ENCODE measurements at regions not wholly inside any gene's neighbourhood (a gene's known extent, or its start where the extent isn't known, plus 50 kb on each side); places are given as distances from the start of the nearest gene placed in this dataset.

DNA sequence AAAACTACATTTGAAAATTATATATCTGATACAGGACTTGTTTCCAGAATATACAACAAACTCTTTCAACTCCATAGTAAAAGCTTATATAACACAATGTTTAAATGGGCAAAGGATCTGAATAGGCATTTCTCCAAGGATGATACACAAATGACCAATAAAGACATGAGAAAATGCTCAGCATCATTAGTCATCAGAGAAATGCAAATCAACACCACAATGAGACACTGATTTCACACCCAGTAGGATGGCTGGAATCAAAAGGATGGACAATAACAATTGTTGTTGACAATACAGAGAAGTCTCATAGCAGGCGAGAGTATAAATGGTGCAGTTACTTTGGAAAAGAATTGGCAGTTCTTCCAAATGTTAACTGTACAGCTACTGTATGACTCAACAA, 394.9 kb downstream of the BCL11B start:
- ATAC-seq (replicated peaks; ENCODE audit: extremely low read depth, poor library complexity, severe bottlenecking) (no peak), DNase-seq (ENCODE audit: low spot score in 2 of 2) (no peak)
- H3K36me3 Mint-ChIP-seq (ENCODE audit: insufficient read depth) = no peaks in the 10 kb centered on the region
- peaks cover 7% of the 10 kb centered on the region for H3K4me1 Mint-ChIP-seq
- no peak overlapping the region for H3K27ac Mint-ChIP-seq (ENCODE audit: low read depth)
- H3K4me3 Mint-ChIP-seq = no peak overlapping the region
- no peaks in the 10 kb centered on the region for H3K27me3 Mint-ChIP-seq
- peaks cover 8% of the 10 kb centered on the region for H3K9me3 Mint-ChIP-seq

DNA sequence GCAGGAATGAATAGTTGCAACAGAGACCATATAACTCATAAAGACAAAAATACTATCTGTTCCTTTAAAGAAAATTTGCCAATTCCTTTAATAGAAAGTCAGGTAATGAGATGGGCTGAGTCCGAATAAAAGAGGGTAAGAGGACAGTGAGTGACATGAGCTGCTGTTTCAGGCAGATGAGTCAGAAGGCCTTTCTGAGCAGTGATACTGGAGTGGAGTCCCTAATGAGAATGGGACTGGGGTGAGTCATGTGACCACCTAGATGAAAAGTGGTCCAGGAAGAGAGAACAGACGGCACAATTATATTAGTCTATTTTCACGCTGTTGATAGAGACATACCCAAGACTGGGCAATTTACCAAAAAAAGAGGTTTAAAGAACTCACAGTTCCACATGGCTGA, 393.7 kb downstream of the BCL11B start:
- DNase-seq (ENCODE audit: low spot score in 2 of 2) (no peak), ATAC-seq (replicated peaks; ENCODE audit: extremely low read depth, poor library complexity, severe bottlenecking) (no peak)
- H3K27ac Mint-ChIP-seq (ENCODE audit: low read depth) = no peak overlapping the region
- no peak overlapping the region for H3K4me3 Mint-ChIP-seq
- H3K36me3 Mint-ChIP-seq (ENCODE audit: insufficient read depth) = no peaks in the 10 kb centered on the region
- H3K9me3 Mint-ChIP-seq = peaks cover 8% of the 10 kb centered on the region
- H3K27me3 Mint-ChIP-seq = no peaks in the 10 kb centered on the region
- peaks cover 3% of the 10 kb centered on the region for H3K4me1 Mint-ChIP-seq

DNA sequence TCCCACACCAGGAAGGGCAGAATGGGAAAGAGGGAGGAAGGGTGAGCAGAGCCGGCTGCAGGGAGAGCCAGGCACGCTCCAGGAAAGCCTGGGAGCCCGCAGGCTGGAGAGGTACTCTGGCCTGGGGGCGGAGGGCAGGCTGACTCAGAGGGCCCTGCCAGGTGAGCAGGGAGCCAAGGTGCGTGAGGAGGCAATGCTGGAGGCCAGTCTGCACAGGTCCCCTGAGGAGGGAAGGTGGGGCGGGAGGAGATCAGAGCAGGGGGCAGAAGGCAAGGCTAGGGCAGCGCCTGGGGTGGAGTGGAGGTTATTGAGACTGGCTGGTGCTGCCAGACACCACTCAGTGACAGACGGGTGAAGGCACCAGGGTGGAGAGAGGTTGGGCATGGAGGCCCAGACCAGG, 385.0 kb downstream of the BCL11B start:
- no peak overlapping the region for H3K27ac Mint-ChIP-seq (ENCODE audit: low read depth)
- H3K36me3 Mint-ChIP-seq (ENCODE audit: insufficient read depth) = no peaks in the 10 kb centered on the region
- H3K9me3 Mint-ChIP-seq = no peaks in the 10 kb centered on the region
- DNase-seq (ENCODE audit: low spot score in 2 of 2) (no peak), ATAC-seq (replicated peaks; ENCODE audit: extremely low read depth, poor library complexity, severe bottlenecking) (no peak)
- peaks cover 4% of the 10 kb centered on the region for H3K4me1 Mint-ChIP-seq
- no peak overlapping the region for H3K4me3 Mint-ChIP-seq
- H3K27me3 Mint-ChIP-seq = no peaks in the 10 kb centered on the region

DNA sequence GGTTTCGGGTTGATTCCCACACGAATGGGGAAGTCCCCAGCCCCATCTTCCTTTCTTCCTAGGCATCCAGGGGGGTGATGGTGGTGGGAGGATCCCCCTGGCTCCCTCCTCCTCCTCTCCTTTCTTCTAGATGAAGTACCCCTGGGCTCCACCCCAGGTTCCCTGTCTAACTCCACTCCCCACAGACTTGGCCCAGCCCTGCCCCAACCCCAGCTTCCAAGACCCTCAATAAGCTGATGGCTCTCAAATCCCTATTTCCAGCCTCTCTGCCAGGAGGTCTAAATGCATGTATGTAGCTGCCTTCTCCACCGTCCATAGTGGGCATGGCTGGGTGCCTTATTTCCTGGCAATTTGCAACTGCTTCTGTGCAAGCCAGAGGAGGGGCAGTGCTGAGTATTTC, 383.7 kb downstream of the BCL11B start:
- Mint-ChIP-seq H3K4me3 (no peak overlapping the region), H3K9me3 (no peaks in the 10 kb centered on the region), H3K4me1 (peaks cover 4% of the 10 kb centered on the region), H3K27ac (ENCODE audit: low read depth) (no peak overlapping the region), H3K27me3 (no peaks in the 10 kb centered on the region), H3K36me3 (ENCODE audit: insufficient read depth) (no peaks in the 10 kb centered on the region)
- ATAC-seq (replicated peaks; ENCODE audit: extremely low read depth, poor library complexity, severe bottlenecking) = no peak
- no peak for DNase-seq (ENCODE audit: low spot score in 2 of 2)

DNA sequence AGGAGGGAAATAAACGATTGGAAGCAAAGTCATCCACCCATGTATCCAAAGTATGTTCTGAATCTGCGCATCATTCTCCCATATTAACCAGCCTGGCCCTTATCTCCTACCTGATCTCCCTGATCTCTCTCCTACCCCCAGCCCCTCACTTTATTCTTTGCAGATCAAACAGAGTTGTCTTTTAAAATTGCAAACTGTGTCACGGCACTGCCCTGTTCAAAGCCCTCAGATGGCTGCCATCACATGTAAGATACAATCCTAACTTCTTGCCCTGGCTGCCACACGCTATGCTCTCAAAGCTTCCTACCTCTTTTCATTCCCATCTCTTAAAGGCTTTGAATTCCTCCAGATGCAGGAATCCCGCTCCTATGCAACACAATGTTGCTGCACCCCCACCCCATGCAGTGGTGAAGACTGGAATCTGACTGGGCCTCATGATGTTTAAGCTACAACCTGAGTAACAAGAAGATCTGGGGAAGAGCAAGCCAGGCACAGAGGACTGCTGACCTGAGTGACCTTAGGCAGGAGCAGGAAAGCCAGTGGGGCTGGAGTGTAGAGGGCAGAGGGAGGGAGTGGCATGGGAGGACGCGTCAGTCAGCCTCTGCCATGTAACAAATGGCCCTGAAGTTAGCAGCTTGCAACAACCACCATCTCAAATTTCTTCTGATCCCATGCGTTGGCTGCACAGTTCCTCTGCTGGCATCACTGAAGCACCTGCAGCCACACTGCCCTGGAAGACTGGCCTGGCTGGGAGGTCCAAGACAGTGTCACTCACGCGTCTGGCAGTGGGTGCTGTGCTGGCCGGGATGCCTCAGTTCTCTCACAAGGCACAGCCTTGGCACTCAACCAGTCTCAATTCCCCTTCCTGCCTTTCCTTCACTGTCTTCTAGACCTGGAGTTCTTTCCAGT, 382.8 kb downstream of the BCL11B start:
- Mint-ChIP-seq H3K4me3 (no peak overlapping the region), H3K9me3 (no peaks in the 10 kb centered on the region), H3K36me3 (ENCODE audit: insufficient read depth) (no peaks in the 10 kb centered on the region), H3K4me1 (peaks cover 4% of the 10 kb centered on the region), H3K27me3 (no peaks in the 10 kb centered on the region), H3K27ac (ENCODE audit: low read depth) (no peak overlapping the region)
- ATAC-seq (replicated peaks; ENCODE audit: extremely low read depth, poor library complexity, severe bottlenecking) = no peak
- no peak for DNase-seq (ENCODE audit: low spot score in 2 of 2)

DNA sequence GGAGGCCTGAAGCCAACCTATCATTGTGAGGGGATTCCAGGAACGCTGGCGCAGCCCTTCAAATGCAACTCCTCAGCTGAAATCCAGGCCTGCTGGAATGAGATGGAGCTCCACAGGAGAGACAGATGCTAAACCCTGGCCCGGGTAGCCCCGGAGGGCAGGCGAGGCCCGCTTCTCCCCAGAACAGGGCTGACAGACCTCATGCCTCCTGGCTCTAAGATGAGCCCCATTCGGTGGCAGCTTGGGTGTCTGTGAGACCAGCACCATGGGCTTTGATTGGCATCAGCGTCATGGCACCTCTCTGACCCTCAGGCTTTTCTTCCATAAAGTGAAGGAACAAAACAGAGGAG, 382.2 kb downstream of the BCL11B start:
- Mint-ChIP-seq H3K4me3 (no peak overlapping the region), H3K27ac (ENCODE audit: low read depth) (no peak overlapping the region), H3K9me3 (no peaks in the 10 kb centered on the region), H3K4me1 (peaks cover 4% of the 10 kb centered on the region), H3K36me3 (ENCODE audit: insufficient read depth) (no peaks in the 10 kb centered on the region), H3K27me3 (no peaks in the 10 kb centered on the region)
- no peak for DNase-seq (ENCODE audit: low spot score in 2 of 2)
- ATAC-seq (replicated peaks; ENCODE audit: extremely low read depth, poor library complexity, severe bottlenecking) = no peak

DNA sequence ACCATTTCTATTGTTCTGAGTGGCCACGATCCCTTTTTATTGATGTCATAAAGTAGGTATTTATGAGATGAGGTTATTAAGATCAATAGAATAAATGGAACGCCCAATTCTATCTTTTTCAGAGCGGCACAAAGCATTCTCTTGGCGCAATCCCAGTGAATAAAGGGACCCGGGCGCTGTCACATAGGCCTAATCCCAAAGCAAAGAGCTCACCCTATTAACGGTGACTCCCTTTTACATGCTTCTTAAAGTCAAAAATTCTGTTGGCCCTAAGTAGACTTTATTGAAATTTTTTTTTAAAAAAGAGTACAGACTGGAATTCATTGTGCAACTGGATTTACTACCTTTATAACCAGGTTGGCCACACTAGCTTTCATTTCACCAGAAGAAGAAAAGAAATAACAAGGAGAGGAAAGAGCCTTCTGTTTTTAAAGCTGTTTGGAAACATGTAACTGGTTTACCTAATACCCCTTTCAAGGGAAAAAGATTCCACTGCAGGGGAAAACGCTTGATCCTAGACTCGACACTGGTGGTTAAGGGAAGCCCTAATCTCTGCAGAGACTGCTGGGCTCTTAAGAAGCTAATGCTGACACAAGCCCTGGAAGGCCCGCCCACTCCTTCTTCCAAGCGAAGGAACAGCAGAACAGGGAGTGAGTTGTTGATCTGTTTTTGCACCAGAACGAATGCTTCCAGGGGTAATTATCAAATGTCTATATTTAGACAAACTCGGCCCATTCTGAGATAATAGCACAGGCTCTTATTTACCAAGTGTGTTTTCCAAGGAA, 381.2 kb downstream of the BCL11B start:
- H3K27me3 Mint-ChIP-seq = no peaks in the 10 kb centered on the region
- ATAC-seq (replicated peaks; ENCODE audit: extremely low read depth, poor library complexity, severe bottlenecking) = no peak
- H3K4me1 Mint-ChIP-seq = peaks cover 4% of the 10 kb centered on the region
- no peaks in the 10 kb centered on the region for H3K36me3 Mint-ChIP-seq (ENCODE audit: insufficient read depth)
- H3K9me3 Mint-ChIP-seq = no peaks in the 10 kb centered on the region
- H3K4me3 Mint-ChIP-seq = no peak overlapping the region
- DNase-seq (ENCODE audit: low spot score in 2 of 2) = no peak
- no peak overlapping the region for H3K27ac Mint-ChIP-seq (ENCODE audit: low read depth)

DNA sequence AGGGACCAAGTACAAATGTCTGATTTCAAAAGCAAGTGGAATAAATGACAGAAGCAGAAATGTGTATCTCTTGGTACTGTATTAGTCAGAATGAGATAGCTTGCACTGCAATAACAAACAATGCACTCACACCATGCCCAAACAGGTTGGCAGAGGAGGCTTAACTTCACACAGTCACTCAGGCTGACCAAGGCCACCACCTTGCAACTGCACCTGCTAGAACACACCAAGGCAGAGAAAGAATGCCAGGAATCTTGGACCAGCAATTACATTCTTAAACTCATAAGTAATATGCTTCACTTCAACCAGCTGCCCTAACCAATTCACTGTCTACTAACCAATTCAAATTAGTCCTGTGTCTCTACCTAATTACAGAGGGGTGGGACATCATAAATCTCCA, 378.3 kb downstream of the BCL11B start:
- H3K9me3 Mint-ChIP-seq = no peaks in the 10 kb centered on the region
- ATAC-seq (replicated peaks; ENCODE audit: extremely low read depth, poor library complexity, severe bottlenecking) (no peak), DNase-seq (ENCODE audit: low spot score in 2 of 2) (no peak)
- no peak overlapping the region for H3K27ac Mint-ChIP-seq (ENCODE audit: low read depth)
- no peaks in the 10 kb centered on the region for H3K27me3 Mint-ChIP-seq
- H3K4me3 Mint-ChIP-seq = no peak overlapping the region
- no peaks in the 10 kb centered on the region for H3K4me1 Mint-ChIP-seq
- H3K36me3 Mint-ChIP-seq (ENCODE audit: insufficient read depth) = no peaks in the 10 kb centered on the region

DNA sequence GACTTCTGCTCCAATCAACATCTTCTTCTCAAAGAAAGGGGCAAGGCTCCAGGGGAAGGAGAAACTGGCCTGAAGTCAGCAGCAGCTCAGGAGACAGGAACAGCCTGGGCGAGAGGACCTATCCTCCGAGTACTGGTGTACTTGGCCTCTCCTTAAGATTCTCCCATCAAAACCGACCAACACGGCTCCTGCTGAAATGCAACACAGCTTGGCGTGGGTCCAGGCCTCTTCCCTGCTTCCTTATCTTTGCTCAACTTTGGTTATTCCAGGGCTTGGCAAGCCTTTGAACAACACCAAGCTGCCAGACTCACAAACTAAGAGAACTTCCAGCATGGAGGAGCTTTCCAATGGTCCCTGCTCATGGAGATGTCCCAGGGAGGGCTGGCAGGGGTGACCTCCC, 377.4 kb downstream of the BCL11B start:
- Mint-ChIP-seq H3K4me3 (no peak overlapping the region), H3K9me3 (no peaks in the 10 kb centered on the region), H3K4me1 (no peaks in the 10 kb centered on the region), H3K36me3 (ENCODE audit: insufficient read depth) (no peaks in the 10 kb centered on the region), H3K27ac (ENCODE audit: low read depth) (no peak overlapping the region), H3K27me3 (no peaks in the 10 kb centered on the region)
- no peak for DNase-seq (ENCODE audit: low spot score in 2 of 2)
- ATAC-seq (replicated peaks; ENCODE audit: extremely low read depth, poor library complexity, severe bottlenecking) = no peak

DNA sequence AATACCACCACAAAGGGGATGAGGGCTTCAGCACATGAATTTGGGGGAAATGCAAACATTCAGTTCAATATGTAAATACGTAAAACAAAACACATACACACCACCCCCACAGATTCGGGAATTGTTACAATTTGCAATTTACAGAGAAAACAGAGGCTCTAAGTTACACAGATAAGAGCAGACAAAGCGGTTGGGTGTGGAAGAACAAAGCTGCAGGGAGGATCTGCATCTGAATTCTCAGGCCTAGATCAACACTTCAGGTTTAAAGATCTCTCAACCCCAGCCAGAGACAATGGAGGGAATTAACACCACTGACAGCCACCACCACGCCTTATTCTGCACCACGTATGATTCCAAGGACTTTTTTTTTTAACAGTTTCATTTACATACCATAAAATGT, 375.5 kb downstream of the BCL11B start:
- ATAC-seq (replicated peaks; ENCODE audit: extremely low read depth, poor library complexity, severe bottlenecking) (no peak), DNase-seq (ENCODE audit: low spot score in 2 of 2) (no peak)
- H3K4me3 Mint-ChIP-seq = no peak overlapping the region
- no peaks in the 10 kb centered on the region for H3K4me1 Mint-ChIP-seq
- no peaks in the 10 kb centered on the region for H3K9me3 Mint-ChIP-seq
- no peak overlapping the region for H3K27ac Mint-ChIP-seq (ENCODE audit: low read depth)
- H3K36me3 Mint-ChIP-seq (ENCODE audit: insufficient read depth) = no peaks in the 10 kb centered on the region
- H3K27me3 Mint-ChIP-seq = no peaks in the 10 kb centered on the region

DNA sequence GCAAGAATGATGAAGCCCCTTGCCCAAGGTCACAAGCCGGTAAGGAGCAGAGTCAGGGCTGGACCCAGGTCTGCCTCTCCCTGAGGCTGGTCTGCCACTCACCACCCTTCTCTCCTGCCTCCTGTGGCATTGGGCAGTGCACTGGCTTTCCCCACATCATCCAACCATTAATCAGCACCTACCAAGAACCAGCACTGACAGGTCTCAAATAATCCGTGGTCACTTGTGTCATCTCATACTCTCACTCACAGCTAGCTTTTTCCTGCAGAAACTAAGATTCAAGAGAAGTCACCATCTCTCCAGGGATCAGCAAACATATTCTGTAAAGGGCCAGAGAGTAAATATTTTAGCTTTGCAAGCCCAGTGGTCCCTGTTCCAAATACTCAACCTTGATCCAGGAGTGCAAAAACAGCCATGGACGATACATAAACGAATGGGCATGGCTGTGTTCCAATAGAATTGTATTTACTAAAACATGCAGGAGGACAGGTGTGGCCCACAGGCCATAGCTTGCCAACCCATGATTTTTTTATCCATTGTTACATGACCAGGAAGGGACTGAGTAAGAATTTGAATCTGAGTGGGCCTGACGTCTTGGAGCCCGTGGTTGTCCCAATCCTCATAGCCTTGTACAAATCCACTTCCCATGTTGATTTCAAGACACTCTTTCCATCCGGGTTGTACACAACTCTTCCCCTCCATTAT, 374.2 kb downstream of the BCL11B start:
- Mint-ChIP-seq H3K9me3 (no peaks in the 10 kb centered on the region), H3K4me1 (no peaks in the 10 kb centered on the region), H3K36me3 (ENCODE audit: insufficient read depth) (no peaks in the 10 kb centered on the region), H3K4me3 (no peak overlapping the region), H3K27ac (ENCODE audit: low read depth) (no peak overlapping the region), H3K27me3 (no peaks in the 10 kb centered on the region)
- no peak for ATAC-seq (replicated peaks; ENCODE audit: extremely low read depth, poor library complexity, severe bottlenecking)
- no peak for DNase-seq (ENCODE audit: low spot score in 2 of 2)

DNA sequence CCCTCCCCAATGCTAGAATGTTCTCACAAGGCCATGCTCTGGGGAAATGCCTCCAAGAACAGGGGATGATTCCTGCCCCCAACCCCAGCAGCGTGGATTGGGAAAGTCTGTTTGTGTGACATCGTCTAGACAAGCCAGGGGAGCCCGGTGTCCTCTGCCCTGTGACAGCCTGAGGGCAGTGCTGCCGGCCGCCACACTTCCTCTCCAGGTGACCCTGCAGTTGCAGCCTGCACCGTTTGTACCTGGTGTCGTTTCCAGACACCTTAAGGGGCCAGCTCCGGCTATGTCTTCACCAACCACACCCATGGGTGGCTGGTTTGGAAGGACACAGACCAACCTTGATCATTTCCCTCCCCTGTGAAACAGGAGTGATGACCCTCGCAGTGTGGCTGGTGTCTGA, 372.6 kb downstream of the BCL11B start:
- DNase-seq (ENCODE audit: low spot score in 2 of 2) (no peak), ATAC-seq (replicated peaks; ENCODE audit: extremely low read depth, poor library complexity, severe bottlenecking) (no peak)
- Mint-ChIP-seq H3K4me1 (no peaks in the 10 kb centered on the region), H3K36me3 (ENCODE audit: insufficient read depth) (no peaks in the 10 kb centered on the region), H3K4me3 (no peak overlapping the region), H3K27ac (ENCODE audit: low read depth) (no peak overlapping the region), H3K27me3 (no peaks in the 10 kb centered on the region), H3K9me3 (no peaks in the 10 kb centered on the region)

DNA sequence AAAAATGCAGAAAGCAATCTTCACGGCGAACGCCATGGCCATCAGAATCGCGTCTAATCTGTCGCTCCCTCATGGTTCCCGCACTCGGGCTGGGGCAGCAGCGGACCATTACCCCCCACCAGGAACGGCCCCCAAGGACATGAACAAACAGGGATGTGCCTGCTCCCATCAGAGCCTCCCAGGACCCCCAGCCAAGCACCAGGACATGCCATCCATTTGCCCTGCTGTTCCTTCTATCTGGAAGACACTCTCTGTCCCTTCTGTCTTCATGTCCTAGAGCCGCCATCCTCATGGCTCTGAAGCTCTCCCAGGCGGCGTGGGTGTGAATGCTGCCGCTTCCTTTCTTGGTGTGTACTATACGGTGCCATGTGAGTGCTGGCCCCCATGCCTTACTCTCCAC, 371.8 kb downstream of the BCL11B start:
- DNase-seq (ENCODE audit: low spot score in 2 of 2) (no peak), ATAC-seq (replicated peaks; ENCODE audit: extremely low read depth, poor library complexity, severe bottlenecking) (no peak)
- no peaks in the 10 kb centered on the region for H3K36me3 Mint-ChIP-seq (ENCODE audit: insufficient read depth)
- H3K4me3 Mint-ChIP-seq = no peak overlapping the region
- H3K27ac Mint-ChIP-seq (ENCODE audit: low read depth) = no peak overlapping the region
- no peaks in the 10 kb centered on the region for H3K4me1 Mint-ChIP-seq
- no peaks in the 10 kb centered on the region for H3K9me3 Mint-ChIP-seq
- H3K27me3 Mint-ChIP-seq = no peaks in the 10 kb centered on the region

All from central memory CD8-positive, alpha-beta T cell (primary cell).